HepG2 (cell line): ENCODE measurements at regions not wholly inside any gene's neighbourhood (a gene's known extent, or its start where the extent isn't known, plus 50 kb on each side); places are given as distances from the start of the nearest gene placed in this dataset.
"Not testable (repeated sequence)": the region's sequence is repeated elsewhere in the genome, so short reads cannot be mapped to it uniquely, and the experiment has no call there.

Experiments
- MAFG ChIP-seq: sonication (generic); formaldehyde crosslinking; IDR thresholded peaks from 2 replicates; pipeline ENCODE4 v1.5.1; 2020; ENCODE audit warnings: mild to moderate bottlenecking, missing genetic modification reagents
- PITX1 ChIP-seq: sonication (generic); formaldehyde crosslinking; IDR thresholded peaks from 2 replicates; pipeline ENCODE4 v1.5.1; 2020; ENCODE audit warnings: mild to moderate bottlenecking, missing genetic modification reagents
- SMARCC2 ChIP-seq: fragments of 450-650 bp; IDR thresholded peaks from 2 replicates; pipeline ENCODE4 v1.6.1; 2017; ENCODE audit warnings: antibody characterized with exemption, mild to moderate bottlenecking
- SRSF1 ChIP-seq: fragments of 200-400 bp; formaldehyde crosslinking; optimal IDR thresholded peaks from 2 replicates; pipeline ENCODE3; 2017; ENCODE audit warnings: mild to moderate bottlenecking, low read depth, low read length, moderate library complexity
- ZBTB20 ChIP-seq: sonication (generic); formaldehyde crosslinking; IDR thresholded peaks from 2 replicates; pipeline ENCODE4 v1.8.1; 2023; ENCODE audit warnings: missing genetic modification reagents, low read depth, mild to moderate bottlenecking, borderline replicate concordance
- ZSCAN29 ChIP-seq: sonication (generic); formaldehyde crosslinking; conservative IDR thresholded peaks from 2 replicates; pipeline ENCODE4 v1.4.0; 2020; ENCODE audit warnings: mild to moderate bottlenecking, missing genetic modification reagents
- TF ChIP-seq, protein P1 (sequence below): sonication (generic); formaldehyde crosslinking; IDR thresholded peaks from 2 replicates; pipeline ENCODE4 v1.5.0; 2020; ENCODE audit warnings: mild to moderate bottlenecking, missing genetic modification reagents, moderate library complexity

- not testable (repeated sequence) for TF ChIP-seq SMARCC2; MAFG (CRISPR knock-in tag); SRSF1; ZSCAN29; ZBTB20; PITX1 (CRISPR knock-in tag)
- TF ChIP-seq, protein P1, sequence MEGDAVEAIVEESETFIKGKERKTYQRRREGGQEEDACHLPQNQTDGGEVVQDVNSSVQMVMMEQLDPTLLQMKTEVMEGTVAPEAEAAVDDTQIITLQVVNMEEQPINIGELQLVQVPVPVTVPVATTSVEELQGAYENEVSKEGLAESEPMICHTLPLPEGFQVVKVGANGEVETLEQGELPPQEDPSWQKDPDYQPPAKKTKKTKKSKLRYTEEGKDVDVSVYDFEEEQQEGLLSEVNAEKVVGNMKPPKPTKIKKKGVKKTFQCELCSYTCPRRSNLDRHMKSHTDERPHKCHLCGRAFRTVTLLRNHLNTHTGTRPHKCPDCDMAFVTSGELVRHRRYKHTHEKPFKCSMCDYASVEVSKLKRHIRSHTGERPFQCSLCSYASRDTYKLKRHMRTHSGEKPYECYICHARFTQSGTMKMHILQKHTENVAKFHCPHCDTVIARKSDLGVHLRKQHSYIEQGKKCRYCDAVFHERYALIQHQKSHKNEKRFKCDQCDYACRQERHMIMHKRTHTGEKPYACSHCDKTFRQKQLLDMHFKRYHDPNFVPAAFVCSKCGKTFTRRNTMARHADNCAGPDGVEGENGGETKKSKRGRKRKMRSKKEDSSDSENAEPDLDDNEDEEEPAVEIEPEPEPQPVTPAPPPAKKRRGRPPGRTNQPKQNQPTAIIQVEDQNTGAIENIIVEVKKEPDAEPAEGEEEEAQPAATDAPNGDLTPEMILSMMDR (CRISPR knock-in tag): not testable (repeated sequence)
These were observed 61.8 kb upstream of the MITF start for GRCh38 chr3:69677456-69677855.
